CD14-positive monocyte (primary cell): ENCODE measurements at regions not wholly inside any gene's neighbourhood (a gene's known extent, or its start where the extent isn't known, plus 50 kb on each side); places are given as distances from the start of the nearest gene placed in this dataset.
A peak's percentile ranks its signal among the peaks of the same experiment; 100 is the strongest.
"Not testable (repeated sequence)": the region's sequence is repeated elsewhere in the genome, so short reads cannot be mapped to it uniquely, and the experiment has no call there.

Experiments
- DNase-seq, 3 donors: peaks; one replicate each; pipeline ENCODE4 v3.0.0-alpha.2; 2011 to 2022
- H2AFZ ChIP-seq: 2 replicates; pipeline ENCODE4 v1.6.0; 2012; ENCODE audit warnings: mild to moderate bottlenecking, low read depth, low read length, inconsistent platforms; ENCODE audit not compliant: insufficient read depth, poor library complexity, severe bottlenecking
- H3K27ac ChIP-seq, 2 donors: 1 replicate in 1 of 2; 2 replicates in 1 of 2; pipeline ENCODE4 v1.5.1; 2012 to 2013; ENCODE audit warnings: low read length in 2 of 2, control low read depth in 1 of 2, inconsistent platforms in 1 of 2, low read depth in 1 of 2, mild to moderate bottlenecking in 1 of 2
- H3K27me3 ChIP-seq, 2 donors: one replicate each; pipeline versions ENCODE4 v1.6.0 to v1.6.1; 2011 to 2013; ENCODE audit warnings: low read length in 2 of 2; ENCODE audit not compliant: control insufficient read depth in 2 of 2, insufficient read depth in 2 of 2
- H3K36me3 ChIP-seq, 2 donors: replicated peaks in 1 of 2; 1 replicate in 1 of 2; 2 replicates in 1 of 2; pipeline versions ENCODE4 v1.5.1 to v1.6.1; 2012 to 2013; ENCODE audit warnings: low read length in 2 of 2, control low read depth in 1 of 2, inconsistent platforms in 1 of 2, mild to moderate bottlenecking in 1 of 2; ENCODE audit not compliant: insufficient read depth in 2 of 2, control insufficient read depth in 1 of 2
- H3K4me1 ChIP-seq, 2 donors: 1 replicate in 1 of 2; 2 replicates in 1 of 2; pipeline versions ENCODE4 v1.5.1 to v1.6.1; 2012 to 2013; ENCODE audit warnings: low read length in 2 of 2, control low read depth in 1 of 2, inconsistent platforms in 1 of 2, mild to moderate bottlenecking in 1 of 2, moderate library complexity in 1 of 2; ENCODE audit not compliant: insufficient read depth in 2 of 2, control insufficient read depth in 1 of 2
- H3K4me2 ChIP-seq: replicated peaks from 2 replicates; pipeline ENCODE3; 2012; ENCODE audit warnings: low read length, moderate library complexity, mild to moderate bottlenecking; ENCODE audit not compliant: poor library complexity, severe bottlenecking; ENCODE audit errors: extremely low read depth
- H3K4me3 ChIP-seq, 3 experiments: fragments of 200-600 bp in 1 of 3; sonication (generic) in 1 of 3; replicated peaks in 1 of 3; 1 replicate in 2 of 3; 2 replicates in 1 of 3; pipeline ENCODE4 v1.5.1; 2011 to 2013; ENCODE audit warnings: low read length in 3 of 3, mild to moderate bottlenecking in 3 of 3, control low read depth in 2 of 3, low read depth in 2 of 3, inconsistent platforms in 1 of 3, moderate library complexity in 1 of 3
- H3K79me2 ChIP-seq: 2 replicates; pipeline ENCODE4 v1.6.0; 2012; ENCODE audit warnings: mild to moderate bottlenecking, control low read depth, inconsistent platforms, low read length, moderate library complexity; ENCODE audit not compliant: insufficient read depth
- H3K9ac ChIP-seq: 2 replicates; pipeline ENCODE4 v1.6.0; 2017; ENCODE audit warnings: low read length, mild to moderate bottlenecking; ENCODE audit not compliant: insufficient read depth, poor library complexity, severe bottlenecking
- H3K9me3 ChIP-seq, 2 donors: replicated peaks in 1 of 2; 1 replicate in 1 of 2; 2 replicates in 1 of 2; pipeline versions ENCODE4 v1.5.1 to v1.6.1; 2012 to 2013; ENCODE audit warnings: low read length in 2 of 2, control low read depth in 1 of 2; ENCODE audit not compliant: control insufficient read depth in 1 of 2, insufficient read depth in 1 of 2
- H4K20me1 ChIP-seq: 2 replicates; pipeline ENCODE4 v1.6.0; 2012; ENCODE audit warnings: mild to moderate bottlenecking, low read length, control low read depth, moderate library complexity; ENCODE audit not compliant: insufficient read depth
- H3K27ac Mint-ChIP-seq, 7 donors: one replicate each; pipeline ENCODE4 v1.8.0; 2020; ENCODE audit warnings: mild to moderate bottlenecking in 7 of 7, mixed read lengths in 7 of 7, moderate library complexity in 6 of 7, inconsistent platforms in 2 of 7
- H3K27me3 Mint-ChIP-seq, 3 donors: one replicate each; pipeline ENCODE4 v1.8.0; 2021 to 2022; ENCODE audit warnings: low read depth in 3 of 3, mild to moderate bottlenecking in 3 of 3, mixed read lengths in 3 of 3, moderate library complexity in 3 of 3, inconsistent platforms in 1 of 3
- H3K36me3 Mint-ChIP-seq, 2 donors: one replicate each; pipeline ENCODE4 v1.8.0; 2020; ENCODE audit warnings: mixed read lengths in 2 of 2, inconsistent platforms in 1 of 2, mild to moderate bottlenecking in 1 of 2
- H3K4me1 Mint-ChIP-seq: one replicate; pipeline ENCODE4 v1.8.0; 2020; ENCODE audit warnings: mild to moderate bottlenecking, mixed read lengths
- H3K4me3 Mint-ChIP-seq, 2 donors: one replicate each; pipeline ENCODE4 v1.8.0; 2020; ENCODE audit warnings: mild to moderate bottlenecking in 2 of 2, mixed read lengths in 2 of 2, moderate library complexity in 1 of 2
- H3K9me3 Mint-ChIP-seq, 7 donors: one replicate each; pipeline ENCODE4 v1.8.0; 2020 to 2022; ENCODE audit warnings: mixed read lengths in 7 of 7, mild to moderate bottlenecking in 6 of 7, moderate library complexity in 6 of 7, inconsistent platforms in 2 of 7
- CTCF ChIP-seq: fragments of 200-600 bp; IDR thresholded peaks from one replicate; pipeline ENCODE4 v1.8.0; 2022; ENCODE audit warnings: antibody characterized with exemption, mild to moderate bottlenecking
- WGBS: methylation state at CpG from one replicate; pipeline ENCODE4 v1.1.5; 2013; ENCODE audit warnings: missing lambda C conversion rate; ENCODE audit not compliant: insufficient coverage; 5-methylcytosine and 5-hydroxymethylcytosine counted together
- intact Hi-C, 2 donors: fragments of 100-400 bp; cut with micrococcal nuclease; formaldehyde crosslinking; loops; one replicate each; pipeline versions ENCODE4 v1.15.0 to v1.15.1; 2023

GRCh38 chr3:171981271-171981605 lies 58.1 kb upstream of the FNDC3B start:
- Mint-ChIP-seq H3K27ac (peak overlapping the region in 6 of 7 donors; percentile 65 to 88 (median 80)), H3K36me3 (no peaks in the 10 kb centered on the region), H3K4me3 (no peak overlapping the region), H3K27me3 (no peaks in the 10 kb centered on the region), H3K4me1 (peaks cover 80% of the 10 kb centered on the region), H3K9me3 (peaks cover 0 to 2% (median 0%) of the 10 kb centered on the region in 7 donors)
- Histone ChIP-seq H3K36me3 (no peaks in the 10 kb centered on the region), H3K4me1 (peaks cover 90 to 100% of the 10 kb centered on the region in 2 donors), H3K9ac (no peak overlapping the region), H3K79me2 (no peaks in the 10 kb centered on the region), H3K27me3 (no peaks in the 10 kb centered on the region), H3K27ac (peak overlapping the region in 1 of 2 donors; percentile 85), H3K4me2 (no peak overlapping the region), H3K4me3 (no peak overlapping the region), H3K9me3 (no peaks in the 10 kb centered on the region), H4K20me1 (no peaks in the 10 kb centered on the region), H2AFZ (no peak overlapping the region)
- no peak for TF ChIP-seq CTCF
- no CpG with 5 or more reads among the region's 1 CpG for WGBS
- no peak for DNase-seq
- intact Hi-C loops: loop anchor here in 1 of 2 donors (10.0 kb wide), 1 partner anchor 54 kb away; the partner anchor contains the start of gene FNDC3B

GRCh38 chr3:171982828-171983227 lies 56.5 kb upstream of the FNDC3B start:
- peaks cover 0 to 2% (median 0%) of the 10 kb centered on the region in 7 donors for H3K9me3 Mint-ChIP-seq
- intact Hi-C loops: loop anchor here in 1 of 2 donors (10.0 kb wide), 1 partner anchor 52 kb away; the partner anchor contains the start of gene FNDC3B
- no peak overlapping the region for H2AFZ ChIP-seq

GRCh38 chr3:171983685-171984084 lies 55.7 kb upstream of the FNDC3B start:
- peak overlapping the region; percentile 40 to 44 for H3K27ac ChIP-seq
- H3K36me3 Mint-ChIP-seq: not testable (repeated sequence)

More at GRCh38 chr3:171982828-171983227, 56.5 kb upstream of the FNDC3B start:
- no peak overlapping the region for H3K4me2 ChIP-seq
- no peaks in the 10 kb centered on the region for H3K36me3 Mint-ChIP-seq
- peak overlapping the region in 1 of 2 donors; percentile 37 for H3K27ac ChIP-seq
- no CpG with 5 or more reads among the region's 2 CpGs for WGBS
- no peak overlapping the region for H3K4me3 Mint-ChIP-seq
- no peaks in the 10 kb centered on the region for H3K27me3 Mint-ChIP-seq
- H3K4me3 ChIP-seq: no peak overlapping the region
- no peaks in the 10 kb centered on the region for H3K9me3 ChIP-seq
- H3K4me1 Mint-ChIP-seq: peaks cover 85% of the 10 kb centered on the region
- H3K27me3 ChIP-seq: no peaks in the 10 kb centered on the region
- H3K9ac ChIP-seq: no peak overlapping the region
- no peaks in the 10 kb centered on the region for H3K36me3 ChIP-seq
- no peaks in the 10 kb centered on the region for H4K20me1 ChIP-seq
- no peak for DNase-seq
- TF ChIP-seq CTCF: no peak
- peak overlapping the region in 1 of 7 donors; percentile 55 for H3K27ac Mint-ChIP-seq
- no peaks in the 10 kb centered on the region for H3K79me2 ChIP-seq
- H3K4me1 ChIP-seq: peaks cover 86 to 100% of the 10 kb centered on the region in 2 donors

More at GRCh38 chr3:171983685-171984084, 55.7 kb upstream of the FNDC3B start:
- not testable (repeated sequence) for H3K36me3 ChIP-seq, H4K20me1 ChIP-seq, H3K9me3 ChIP-seq, H3K27me3 ChIP-seq, H3K79me2 ChIP-seq, H3K4me3 ChIP-seq, H3K9me3 Mint-ChIP-seq, DNase-seq, H2AFZ ChIP-seq, H3K9ac ChIP-seq, H3K27me3 Mint-ChIP-seq, H3K4me2 ChIP-seq, H3K4me3 Mint-ChIP-seq
- Mint-ChIP-seq H3K4me1 (peaks cover 76% of the 10 kb centered on the region), H3K27ac (peak overlapping the region; percentile 40 to 90 (median 73))
- intact Hi-C loops: loop anchor here in 1 of 2 donors (10.0 kb wide), 1 partner anchor 51 kb away; the partner anchor contains the start of gene FNDC3B
- no CpG with 5 or more reads among the region's 8 CpGs for WGBS
- H3K4me1 ChIP-seq: peaks cover 79 to 91% of the 10 kb centered on the region in 2 donors
